ENCODE measurements at regions not wholly inside any gene's neighbourhood (a gene's known extent, or its start where the extent isn't known, plus 50 kb on each side); places are given as distances from the start of the nearest gene placed in this dataset.

GRCh38 chr13:64525687-64526086 lies 2704.4 kb downstream of the PCDH9 start (continued):
- TF ChIP-seq ETS1 (IDR thresholded peaks at IDR 0.05) (no peak), EZH2phosphoT487 (IDR thresholded peaks at IDR 0.05; ENCODE audit: unreplicated experiment) (no peak), ZNF462 (CRISPR knock-in tag; IDR thresholded peaks at IDR 0.05) (no peak), NANOG (IDR thresholded peaks at IDR 0.05; ENCODE audit: borderline replicate concordance) (no peak), POLR2AphosphoS5 (IDR thresholded peaks at IDR 0.05; ENCODE audit: low read depth) (no peak)

DNA sequence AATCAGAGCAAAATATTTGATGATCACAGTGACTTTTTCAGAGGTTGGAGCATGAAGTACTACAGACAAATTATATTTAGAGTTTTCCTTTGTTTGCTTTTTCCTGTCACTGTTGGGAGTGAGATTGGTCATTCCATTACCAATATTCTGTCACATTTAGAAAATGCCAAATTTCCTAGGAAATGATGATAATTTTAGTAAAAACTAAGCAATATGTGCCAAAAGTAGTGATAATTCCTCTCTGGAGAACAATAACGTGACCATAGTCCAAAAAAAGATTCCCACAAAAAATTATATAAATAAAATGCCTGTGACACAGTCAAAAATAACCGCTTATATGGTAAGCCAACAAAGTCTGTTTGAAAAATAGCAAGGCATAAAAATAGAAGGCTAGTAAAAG lies 2719.4 kb downstream of the PCDH9 start:
- ATAC-seq (no peak), DNase-seq (ENCODE audit: low spot score) (no peak)
- Mint-ChIP-seq H3K4me1 (no peaks in the 10 kb centered on the region), H3K27ac (no peak overlapping the region), H3K36me3 (ENCODE audit: low read depth) (peaks cover 15% of the 10 kb centered on the region; the same call in 2 of the 3 replicates), H3K27me3 (ENCODE audit: insufficient read depth, low read depth, poor library complexity) (peaks cover 4% of the 10 kb centered on the region), H3K4me3 (no peak overlapping the region), H3K9me3 (peaks cover 26% of the 10 kb centered on the region; the same call in 2 of the 3 replicates)
- Histone ChIP-seq H2AFZ (no peak overlapping the region), H3K79me2 (replicated peaks; ENCODE audit: insufficient read depth) (no peaks in the 10 kb centered on the region), H3K4me1 (ENCODE audit: insufficient read depth) (no peaks in the 10 kb centered on the region), H4K20me1 (replicated peaks; ENCODE audit: insufficient read depth) (no peaks in the 10 kb centered on the region), H3K4me3 (no peak overlapping the region), H3K36me3 (ENCODE audit: insufficient read depth) (no peaks in the 10 kb centered on the region), H3K27ac (ENCODE audit: low read depth) (no peak overlapping the region), H3K4me2 (no peak overlapping the region), H3F3A (replicated peaks; ENCODE audit: low read depth) (no peaks in the 10 kb centered on the region), H3K27me3 (ENCODE audit: insufficient read depth) (no peaks in the 10 kb centered on the region), H3K9me2 (ENCODE audit: insufficient read depth) (no peaks in the 10 kb centered on the region)
- no peak for TF ChIP-seq ZNF462 (CRISPR knock-in tag; IDR thresholded peaks at IDR 0.05)
- TF ChIP-seq STAT1 (IDR thresholded peaks at IDR 0.05; ENCODE audit: unreplicated experiment): no peak
- TF ChIP-seq CREB1 (CRISPR knock-in tag; IDR thresholded peaks at IDR 0.05; ENCODE audit: low read depth): no peak
- TF ChIP-seq ETS1 (IDR thresholded peaks at IDR 0.05): no peak

All from GM23338 (cell line).